GM19372 (cell line): ENCODE measurements at regions not wholly inside any gene's neighbourhood (a gene's known extent, or its start where the extent isn't known, plus 50 kb on each side); places are given as distances from the start of the nearest gene placed in this dataset.
"Not testable (repeated sequence)": the region's sequence is repeated elsewhere in the genome, so short reads cannot be mapped to it uniquely, and the experiment has no call there.

Source experiments
- ATAC-seq: cut with Tn5 transposase; IDR thresholded peaks from one replicate; pipeline ENCODE4 v1.9.1; 2021; ENCODE audit warnings: mild to moderate bottlenecking, low read depth, moderate library complexity; ENCODE audit not compliant: unreplicated experiment

- no peak for ATAC-seq
These were observed 750.6 kb upstream of the ADGRB3 start for GRCh38 chr6:67884442-67884841.

GRCh38 chr6:67883500-67884366 lies 751.3 kb upstream of the ADGRB3 start:
- ATAC-seq, result no peak

- ATAC-seq, result no peak
These were observed 752.4 kb upstream of the ADGRB3 start for GRCh38 chr6:67882436-67883311.

- ATAC-seq, result no peak
These were observed 753.4 kb upstream of the ADGRB3 start for GRCh38 chr6:67881706-67882065.

- no peak for ATAC-seq
These were observed 754.0 kb upstream of the ADGRB3 start for GRCh38 chr6:67880939-67881705.

GRCh38 chr6:67880343-67880742 lies 754.7 kb upstream of the ADGRB3 start:
- ATAC-seq, result not testable (repeated sequence)

GRCh38 chr6:67879928-67880327 lies 755.2 kb upstream of the ADGRB3 start:
- ATAC-seq, result not testable (repeated sequence)

GRCh38 chr6:67879105-67879904 lies 755.8 kb upstream of the ADGRB3 start:
- ATAC-seq, result not testable (repeated sequence)

GRCh38 chr6:67878216-67878615 lies 756.9 kb upstream of the ADGRB3 start:
- ATAC-seq, result not testable (repeated sequence)

GRCh38 chr6:67877288-67877687 lies 757.8 kb upstream of the ADGRB3 start:
- no peak for ATAC-seq

GRCh38 chr6:67875877-67876383 lies 759.2 kb upstream of the ADGRB3 start:
- ATAC-seq, result no peak

- no peak for ATAC-seq
These were observed 764.8 kb upstream of the ADGRB3 start for GRCh38 chr6:67870321-67870720.

- no peak for ATAC-seq
These were observed 771.7 kb upstream of the ADGRB3 start for GRCh38 chr6:67863346-67863745.

- ATAC-seq, result no peak
These were observed 781.0 kb upstream of the ADGRB3 start for GRCh38 chr6:67854098-67854497.

GRCh38 chr6:67839818-67840217 lies 795.3 kb upstream of the ADGRB3 start:
- no peak for ATAC-seq

- no peak for ATAC-seq
These were observed 809.7 kb upstream of the ADGRB3 start for GRCh38 chr6:67825201-67825895.

- ATAC-seq, result no peak
These were observed 816.8 kb upstream of the ADGRB3 start for GRCh38 chr6:67818322-67818721.

GRCh38 chr6:67815623-67816022 lies 819.5 kb upstream of the ADGRB3 start:
- no peak for ATAC-seq

- no peak for ATAC-seq
These were observed 820.8 kb upstream of the ADGRB3 start for GRCh38 chr6:67814262-67814661.
